ENCODE measurements at regions not wholly inside any gene's neighbourhood (a gene's known extent, or its start where the extent isn't known, plus 50 kb on each side); places are given as distances from the start of the nearest gene placed in this dataset.
"Not testable (repeated sequence)": the region's sequence is repeated elsewhere in the genome, so short reads cannot be mapped to it uniquely, and the experiment has no call there.

DNA sequence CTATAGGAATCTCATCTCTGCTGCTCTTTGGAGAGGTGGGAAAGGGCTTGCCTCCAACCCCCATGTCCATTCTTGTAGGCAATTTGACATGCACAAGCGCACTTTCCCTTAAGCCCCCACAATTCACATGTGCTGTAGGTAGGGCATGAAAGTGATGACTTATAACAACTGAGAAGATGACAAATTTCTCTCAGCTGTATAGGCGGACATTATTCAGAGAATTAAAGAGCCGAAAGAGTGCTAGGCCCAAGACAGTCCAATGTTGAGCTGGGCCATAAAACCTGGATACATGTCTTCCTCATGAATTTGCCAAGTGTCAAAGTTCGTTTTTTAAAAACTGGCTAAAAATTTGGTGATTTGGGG is 106.3 kb upstream of the LYPLAL1 start:
- peak; percentile 28 for ATAC-seq
- POLR2A ChIA-PET (ENCODE audit: unreplicated experiment): no interaction called here

DNA sequence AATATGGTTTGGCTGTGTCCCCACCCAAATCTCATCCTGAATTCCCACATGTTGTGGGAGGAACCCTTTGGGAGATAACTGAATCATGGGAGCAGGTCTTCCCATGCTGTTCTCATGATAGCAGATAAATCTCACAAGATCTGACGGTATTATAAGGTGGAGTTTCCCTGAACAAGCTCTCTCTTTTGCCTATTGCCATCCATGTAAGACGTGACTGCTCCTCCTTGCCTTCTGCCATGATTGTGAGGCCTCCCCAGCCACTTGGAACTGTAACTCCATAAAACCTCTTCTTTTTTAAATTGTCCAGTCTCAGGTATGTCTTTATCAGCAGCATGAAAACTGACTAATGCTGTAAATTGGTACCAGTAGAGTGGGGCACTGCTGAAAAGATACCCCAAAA is 103.3 kb upstream of the LYPLAL1 start:
- H3K27ac ChIP-seq (ENCODE audit: low read length); H3K79me2 ChIP-seq (ENCODE audit: low read length); POLR2A ChIA-PET (ENCODE audit: unreplicated experiment); H2AFZ ChIP-seq (ENCODE audit: low read length); ATAC-seq; H3K27me3 ChIP-seq (ENCODE audit: low read length); DNase-seq; H4K20me1 ChIP-seq (ENCODE audit: low read length); CTCF ChIA-PET; H3K9me2 ChIP-seq (replicated peaks; ENCODE audit: low read length); H3K4me2 ChIP-seq (ENCODE audit: low read length); H3K36me3 ChIP-seq (ENCODE audit: low read depth, low read length); H3K9ac ChIP-seq (ENCODE audit: low read length); H3K9me3 ChIP-seq (ENCODE audit: low read length); H3F3A ChIP-seq (ENCODE audit: low read length, unreplicated experiment); H3K4me3 ChIP-seq (ENCODE audit: low read length); intact Hi-C loops (cut with micrococcal nuclease); BruUV-seq (replicated peaks): not testable (repeated sequence)
- H3K4me1 ChIP-seq (ENCODE audit: insufficient read depth, low read length): peaks cover 17% of the 10 kb centered on the region

More for the DNA sequence above, 106.3 kb upstream of the LYPLAL1 start:
- H3K9me2 ChIP-seq (replicated peaks; ENCODE audit: low read length): no peaks in the 10 kb centered on the region
- H3K36me3 ChIP-seq (ENCODE audit: low read depth, low read length): no peaks in the 10 kb centered on the region
- no peaks in the 10 kb centered on the region for H3K79me2 ChIP-seq (ENCODE audit: low read length)
- H3K27me3 ChIP-seq (ENCODE audit: low read length): no peaks in the 10 kb centered on the region
- H3K4me2 ChIP-seq (ENCODE audit: low read length): no peak overlapping the region
- DNase-seq: no peak
- peak overlapping the region; percentile 61 for H3K27ac ChIP-seq (ENCODE audit: low read length)
- H3K4me3 ChIP-seq (ENCODE audit: low read length): no peak overlapping the region
- TF ChIP-seq EZH2phosphoT487 (IDR thresholded peaks at IDR 0.05; ENCODE audit: borderline replicate concordance, low read length): no peak
- TF ChIP-seq, protein P1, sequence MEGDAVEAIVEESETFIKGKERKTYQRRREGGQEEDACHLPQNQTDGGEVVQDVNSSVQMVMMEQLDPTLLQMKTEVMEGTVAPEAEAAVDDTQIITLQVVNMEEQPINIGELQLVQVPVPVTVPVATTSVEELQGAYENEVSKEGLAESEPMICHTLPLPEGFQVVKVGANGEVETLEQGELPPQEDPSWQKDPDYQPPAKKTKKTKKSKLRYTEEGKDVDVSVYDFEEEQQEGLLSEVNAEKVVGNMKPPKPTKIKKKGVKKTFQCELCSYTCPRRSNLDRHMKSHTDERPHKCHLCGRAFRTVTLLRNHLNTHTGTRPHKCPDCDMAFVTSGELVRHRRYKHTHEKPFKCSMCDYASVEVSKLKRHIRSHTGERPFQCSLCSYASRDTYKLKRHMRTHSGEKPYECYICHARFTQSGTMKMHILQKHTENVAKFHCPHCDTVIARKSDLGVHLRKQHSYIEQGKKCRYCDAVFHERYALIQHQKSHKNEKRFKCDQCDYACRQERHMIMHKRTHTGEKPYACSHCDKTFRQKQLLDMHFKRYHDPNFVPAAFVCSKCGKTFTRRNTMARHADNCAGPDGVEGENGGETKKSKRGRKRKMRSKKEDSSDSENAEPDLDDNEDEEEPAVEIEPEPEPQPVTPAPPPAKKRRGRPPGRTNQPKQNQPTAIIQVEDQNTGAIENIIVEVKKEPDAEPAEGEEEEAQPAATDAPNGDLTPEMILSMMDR (conservative IDR thresholded peaks at IDR 0.05; ENCODE audit: low read depth, low read length): peak; percentile 25; the same call in 1 of the 2 replicates
- H3K4me1 ChIP-seq (ENCODE audit: insufficient read depth, low read length): peaks cover 17% of the 10 kb centered on the region
- 0 out of 2 replicates have a peak, but pooled peaks cover under 1% of the 10 kb centered on the region for H3K9me3 ChIP-seq (ENCODE audit: low read length)
- intact Hi-C loops (cut with micrococcal nuclease): loop anchor here (1.0 to 10.0 kb wide), 15 partner anchors 121 to 745 kb away; partner anchors contain the start of gene TGFB2
- peak overlapping the region; percentile 22; the same call in 1 of the 2 replicates for H2AFZ ChIP-seq (ENCODE audit: low read length)
- no TSS peak for BruUV-seq (replicated peaks)
- no peak overlapping the region for H3K9ac ChIP-seq (ENCODE audit: low read length)
- no peaks in the 10 kb centered on the region for H3F3A ChIP-seq (ENCODE audit: low read length, unreplicated experiment)
- CTCF ChIA-PET: interaction anchor here (0.7 to 1.7 kb wide), 20 partner anchors 35 to 768 kb away, joined by 3 to 14 read pairs (median 4); partner anchors contain the start of gene TGFB2
- no peaks in the 10 kb centered on the region for H4K20me1 ChIP-seq (ENCODE audit: low read length)

DNA sequence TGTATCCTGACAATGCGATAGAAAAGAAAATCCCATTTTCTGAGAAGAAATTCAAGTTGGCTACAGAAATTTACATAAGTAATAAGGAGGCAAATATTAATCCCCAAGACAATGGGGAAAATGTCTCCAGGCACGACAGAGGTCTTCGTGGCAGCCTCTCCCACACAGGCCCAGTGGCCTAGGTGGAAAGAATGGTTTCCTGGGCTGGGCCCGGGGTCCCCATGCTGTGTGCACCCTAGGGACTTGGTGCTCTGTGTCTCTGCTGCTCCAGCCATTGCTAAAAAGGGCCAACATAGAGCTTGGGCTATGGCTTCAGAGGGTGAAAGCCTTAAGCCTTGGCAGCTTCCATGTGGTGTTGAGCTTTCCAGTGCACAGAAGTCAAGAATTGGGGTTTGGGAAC is 102.5 kb upstream of the LYPLAL1 start:
- CTCF ChIA-PET: no interaction called here

More for the DNA sequence above, 102.5 kb upstream of the LYPLAL1 start:
- ATAC-seq (no peak), DNase-seq (no peak)
- Histone ChIP-seq H3K27ac (ENCODE audit: low read length) (no peak overlapping the region), H3K9me2 (replicated peaks; ENCODE audit: low read length) (no peaks in the 10 kb centered on the region; the same call in 1 of the 2 replicates), H3K27me3 (ENCODE audit: low read length) (no peaks in the 10 kb centered on the region), H3K36me3 (ENCODE audit: low read depth, low read length) (no peaks in the 10 kb centered on the region), H3K9me3 (ENCODE audit: low read length) (0 out of 2 replicates have a peak, but pooled peaks cover 4% of the 10 kb centered on the region), H4K20me1 (ENCODE audit: low read length) (no peaks in the 10 kb centered on the region), H3K79me2 (ENCODE audit: low read length) (no peaks in the 10 kb centered on the region), H2AFZ (ENCODE audit: low read length) (no peak overlapping the region), H3K4me2 (ENCODE audit: low read length) (no peak overlapping the region), H3K4me1 (ENCODE audit: insufficient read depth, low read length) (peaks cover 12% of the 10 kb centered on the region), H3K4me3 (ENCODE audit: low read length) (no peak overlapping the region), H3K9ac (ENCODE audit: low read length) (no peak overlapping the region), H3F3A (ENCODE audit: low read length, unreplicated experiment) (no peaks in the 10 kb centered on the region)
- TF ChIP-seq EZH2 (IDR thresholded peaks at IDR 0.05; ENCODE audit: low read length, unreplicated experiment): no peak
- TF ChIP-seq EZH2phosphoT487 (IDR thresholded peaks at IDR 0.05; ENCODE audit: borderline replicate concordance, low read length): no peak
- TF ChIP-seq, protein P1 (conservative IDR thresholded peaks at IDR 0.05; ENCODE audit: low read depth, low read length): no peak
- POLR2A ChIA-PET (ENCODE audit: unreplicated experiment): no interaction called here
- intact Hi-C loops (cut with micrococcal nuclease): no loop called here
- no TSS peak for BruUV-seq (replicated peaks)
